ENCODE measurements at regions not wholly inside any gene's neighbourhood (a gene's known extent, or its start where the extent isn't known, plus 50 kb on each side); places are given as distances from the start of the nearest gene placed in this dataset.

- TF ChIP-seq FOXA1 (IDR thresholded peaks at IDR 0.05) (no peak), HNF4G (IDR thresholded peaks at IDR 0.05) (no peak), RXRA (IDR thresholded peaks at IDR 0.05) (no peak), EGR1 (IDR thresholded peaks at IDR 0.05; ENCODE audit: low read depth in 2 of 2) (no peak)
Measured at GRCh38 chr10:31607481-31607880, 288.5 kb downstream of the ZEB1 start (continued).

GRCh38 chr10:31606841-31607240 is 287.8 kb downstream of the ZEB1 start:
- Histone ChIP-seq H3K9me3 (ENCODE audit: control insufficient read depth in 4 of 4, low read length in 3 of 4) (no peaks in the 10 kb centered on the region), H3K27me3 (ENCODE audit: control insufficient read depth in 4 of 4, insufficient read depth in 4 of 4, low read length in 3 of 4) (no peaks in the 10 kb centered on the region), H3K36me3 (ENCODE audit: control insufficient read depth in 4 of 4, insufficient read depth in 3 of 4, low read depth in 1 of 4, low read length in 3 of 4) (no peaks in the 10 kb centered on the region), H3K4me1 (ENCODE audit: control insufficient read depth in 4 of 4, insufficient read depth in 4 of 4, low read length in 3 of 4) (peaks cover 5 to 12% (median 6%) of the 10 kb centered on the region in 4 donors), H3K4me3 (ENCODE audit: low read depth in 1 of 3, low read length in 3 of 3) (no peak overlapping the region), H3K27ac (ENCODE audit: low read depth in 1 of 2, low read length in 2 of 2) (no peak overlapping the region), H3K9ac (ENCODE audit: low read depth in 1 of 2, low read length in 2 of 2) (no peak overlapping the region)
- no peak for TF ChIP-seq MAX (IDR thresholded peaks at IDR 0.05)
- TF ChIP-seq ATF3 (IDR thresholded peaks at IDR 0.05), result no peak
- no peak for TF ChIP-seq RAD21 (IDR thresholded peaks at IDR 0.05)
- no peak for TF ChIP-seq HNF4A (conservative IDR thresholded peaks at IDR 0.05)
- no peak for DNase-seq (ENCODE audit: low spot score)

- TF ChIP-seq HNF4G (IDR thresholded peaks at IDR 0.05) (no peak), GABPA (IDR thresholded peaks at IDR 0.05 in 1 of 2, conservative IDR thresholded peaks at IDR 0.05 in 1 of 2) (no peak), RAD21 (IDR thresholded peaks at IDR 0.05) (no peak), SP1 (IDR thresholded peaks at IDR 0.05) (no peak)
- no peak overlapping the region for H3K27ac ChIP-seq (ENCODE audit: low read depth in 1 of 2, low read length in 2 of 2)
- no peak overlapping the region for H3K9ac ChIP-seq (ENCODE audit: low read depth in 1 of 2, low read length in 2 of 2)
- no peaks in the 10 kb centered on the region for H3K9me3 ChIP-seq (ENCODE audit: control insufficient read depth in 4 of 4, low read length in 3 of 4)
- H3K27me3 ChIP-seq (ENCODE audit: control insufficient read depth in 4 of 4, insufficient read depth in 4 of 4, low read length in 3 of 4), result no peaks in the 10 kb centered on the region
- no peak overlapping the region for H3K4me3 ChIP-seq (ENCODE audit: low read depth in 1 of 3, low read length in 3 of 3)
- no peaks in the 10 kb centered on the region for H3K36me3 ChIP-seq (ENCODE audit: control insufficient read depth in 4 of 4, insufficient read depth in 3 of 4, low read depth in 1 of 4, low read length in 3 of 4)
- peaks cover 5 to 12% (median 6%) of the 10 kb centered on the region in 4 donors for H3K4me1 ChIP-seq (ENCODE audit: control insufficient read depth in 4 of 4, insufficient read depth in 4 of 4, low read length in 3 of 4)
- 77% methylated on average over 2 of the region's 2 CpGs for WGBS
- no peak for DNase-seq (ENCODE audit: low spot score)
Measured at GRCh38 chr10:31605861-31606525, 287.0 kb downstream of the ZEB1 start.

GRCh38 chr10:31605426-31605825 is 286.4 kb downstream of the ZEB1 start:
- peaks cover 5 to 12% (median 6%) of the 10 kb centered on the region in 4 donors for H3K4me1 ChIP-seq (ENCODE audit: control insufficient read depth in 4 of 4, insufficient read depth in 4 of 4, low read length in 3 of 4)
- no peak overlapping the region for H3K9ac ChIP-seq (ENCODE audit: low read depth in 1 of 2, low read length in 2 of 2)
- no peak for DNase-seq (ENCODE audit: low spot score)
- no peaks in the 10 kb centered on the region for H3K36me3 ChIP-seq (ENCODE audit: control insufficient read depth in 4 of 4, insufficient read depth in 3 of 4, low read depth in 1 of 4, low read length in 3 of 4)
- 91% methylated on average over 4 of the region's 4 CpGs for WGBS
- H3K27ac ChIP-seq (ENCODE audit: low read depth in 1 of 2, low read length in 2 of 2), result no peak overlapping the region
- H3K27me3 ChIP-seq (ENCODE audit: control insufficient read depth in 4 of 4, insufficient read depth in 4 of 4, low read length in 3 of 4), result no peaks in the 10 kb centered on the region
- H3K4me3 ChIP-seq (ENCODE audit: low read depth in 1 of 3, low read length in 3 of 3), result no peak overlapping the region
- no peaks in the 10 kb centered on the region for H3K9me3 ChIP-seq (ENCODE audit: control insufficient read depth in 4 of 4, low read length in 3 of 4)
- TF ChIP-seq EGR1 (IDR thresholded peaks at IDR 0.05; ENCODE audit: low read depth in 2 of 2) (no peak), YY1 (IDR thresholded peaks at IDR 0.05) (no peak), GABPA (IDR thresholded peaks at IDR 0.05 in 1 of 2, conservative IDR thresholded peaks at IDR 0.05 in 1 of 2) (no peak), REST (IDR thresholded peaks at IDR 0.05) (no peak), FOXA2 (IDR thresholded peaks at IDR 0.05) (no peak), CTCF (IDR thresholded peaks at IDR 0.05; ENCODE audit: low read depth, low read length, missing input control) (no peak), FOXA1 (IDR thresholded peaks at IDR 0.05) (no peak), JUND (IDR thresholded peaks at IDR 0.05) (no peak), ZBTB33 (IDR thresholded peaks at IDR 0.05) (no peak), HNF4A (conservative IDR thresholded peaks at IDR 0.05) (no peak), TAF1 (conservative IDR thresholded peaks at IDR 0.05) (no peak), SP1 (IDR thresholded peaks at IDR 0.05) (no peak), RXRA (IDR thresholded peaks at IDR 0.05) (no peak), ATF3 (IDR thresholded peaks at IDR 0.05) (no peak), MAX (IDR thresholded peaks at IDR 0.05) (no peak), HNF4G (IDR thresholded peaks at IDR 0.05) (no peak)
